SJCRH30 (cell line): ENCODE measurements at regions not wholly inside any gene's neighbourhood (a gene's known extent, or its start where the extent isn't known, plus 50 kb on each side); places are given as distances from the start of the nearest gene placed in this dataset.

Experiments
- DNase-seq, 2 experiments: peaks; one replicate each; pipeline ENCODE4 v3.0.0-alpha.2; 2015 to 2020
- H3K27ac ChIP-seq: fragments of 250-450 bp; sonication (Bioruptor Pico); 2 replicates; pipeline ENCODE4 v1.5.1; 2020; ENCODE audit warnings: mild to moderate bottlenecking, moderate library complexity
- H3K27me3 ChIP-seq: fragments of 250-450 bp; sonication (Bioruptor Pico); 2 replicates; pipeline ENCODE4 v1.5.1; 2020; ENCODE audit warnings: mild to moderate bottlenecking, moderate library complexity
- H3K36me3 ChIP-seq: fragments of 250-450 bp; sonication (Bioruptor Pico); 2 replicates; pipeline ENCODE4 v1.5.1; 2020; ENCODE audit warnings: mild to moderate bottlenecking, moderate library complexity
- H3K4me1 ChIP-seq: fragments of 250-450 bp; sonication (Bioruptor Pico); 2 replicates; pipeline ENCODE4 v1.5.1; 2020; ENCODE audit warnings: mild to moderate bottlenecking, moderate library complexity
- H3K4me3 ChIP-seq: fragments of 250-450 bp; sonication (Bioruptor Pico); 2 replicates; pipeline ENCODE4 v1.5.1; 2020; ENCODE audit warnings: mild to moderate bottlenecking, moderate library complexity
- H3K9me3 ChIP-seq: fragments of 250-450 bp; sonication (Bioruptor Pico); replicated peaks from 2 replicates; pipeline ENCODE4 v1.5.1; 2020; ENCODE audit warnings: mild to moderate bottlenecking, moderate library complexity

DNA sequence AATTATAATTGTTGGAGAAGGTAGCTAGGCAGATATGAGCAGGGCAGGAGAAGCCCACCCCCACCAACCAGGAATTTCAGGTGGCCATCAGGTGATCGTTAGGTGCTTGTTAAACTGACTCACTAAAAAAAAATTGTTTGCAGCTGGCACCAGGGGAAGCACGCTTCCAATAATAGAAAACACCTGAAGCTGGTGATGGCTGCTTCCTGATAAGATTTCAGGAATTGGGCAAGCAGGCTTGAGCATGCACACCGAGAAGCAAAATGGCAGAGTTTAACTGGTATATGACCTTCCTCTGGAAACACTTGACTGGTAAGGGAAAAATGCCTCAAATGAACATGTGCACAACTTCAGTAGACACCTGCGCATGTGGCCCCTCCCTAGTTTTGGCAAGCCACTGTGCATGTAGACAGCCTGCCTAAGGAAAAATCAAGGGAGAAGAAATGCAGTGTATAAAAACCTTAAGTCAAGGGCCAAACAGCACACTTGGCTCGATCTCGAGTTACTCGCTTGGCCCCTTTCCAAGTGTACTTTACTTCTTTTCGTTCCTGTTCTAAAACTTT lies 292.8 kb downstream of the CCDC85A start:
- no peaks in the 10 kb centered on the region; the same call in 1 of the 2 replicates for H3K27me3 ChIP-seq
- peaks cover 3% of the 10 kb centered on the region; the same call in 1 of the 2 replicates for H3K4me1 ChIP-seq
- H3K9me3 ChIP-seq = no peaks in the 10 kb centered on the region
- peak in 1 of 2 experiments; percentile 14 for DNase-seq
- no peaks in the 10 kb centered on the region; the same call in 1 of the 2 replicates for H3K36me3 ChIP-seq
- H3K4me3 ChIP-seq = no peak overlapping the region
- H3K27ac ChIP-seq = no peak overlapping the region

DNA sequence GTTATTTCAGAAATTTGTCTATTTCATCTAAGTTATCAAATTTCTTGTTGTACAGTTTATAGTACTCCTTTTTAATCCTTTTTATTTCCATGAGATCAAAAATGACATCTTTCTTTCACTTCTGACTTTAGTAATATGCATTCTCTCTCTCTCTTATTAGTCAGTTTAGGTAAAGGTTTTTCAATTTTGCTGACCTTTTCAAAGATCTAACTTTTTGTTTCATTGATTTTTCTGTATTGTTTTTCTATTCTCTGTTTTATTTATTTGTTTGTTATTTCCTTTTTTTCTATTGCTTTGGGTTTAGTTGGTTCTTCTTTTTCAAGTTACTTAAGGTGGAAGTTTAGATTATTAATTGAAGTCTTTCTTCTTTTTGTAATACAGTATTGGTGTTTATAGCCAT lies 294.2 kb downstream of the CCDC85A start:
- Histone ChIP-seq H3K36me3 (no peaks in the 10 kb centered on the region; the same call in 1 of the 2 replicates), H3K4me3 (no peak overlapping the region), H3K4me1 (peaks cover 3% of the 10 kb centered on the region; the same call in 1 of the 2 replicates), H3K27ac (no peak overlapping the region), H3K27me3 (no peaks in the 10 kb centered on the region; the same call in 1 of the 2 replicates), H3K9me3 (no peaks in the 10 kb centered on the region)
- DNase-seq = no peak

DNA sequence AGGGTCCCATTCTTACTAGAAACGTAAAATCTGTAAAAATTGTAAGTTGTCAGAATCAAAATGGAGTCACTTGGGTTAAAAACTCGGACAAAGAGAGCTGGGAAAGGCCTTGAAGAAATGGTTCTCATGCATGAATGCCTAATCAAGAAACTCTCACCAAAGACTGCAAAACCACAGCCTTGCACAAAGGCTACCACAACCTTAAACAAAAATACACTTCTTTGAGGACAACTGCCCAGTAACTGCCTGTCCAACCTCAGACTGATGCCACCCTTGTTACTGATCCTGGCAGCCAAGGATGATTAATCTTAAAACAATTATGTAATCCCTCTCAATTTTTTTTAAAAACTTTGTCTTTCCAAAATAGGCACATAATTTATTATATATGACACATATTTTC lies 299.3 kb downstream of the CCDC85A start:
- no peaks in the 10 kb centered on the region; the same call in 1 of the 2 replicates for H3K27me3 ChIP-seq
- no peak for DNase-seq
- no peak overlapping the region for H3K4me3 ChIP-seq
- no peaks in the 10 kb centered on the region for H3K4me1 ChIP-seq
- no peaks in the 10 kb centered on the region for H3K36me3 ChIP-seq
- no peaks in the 10 kb centered on the region for H3K9me3 ChIP-seq
- H3K27ac ChIP-seq = no peak overlapping the region

DNA sequence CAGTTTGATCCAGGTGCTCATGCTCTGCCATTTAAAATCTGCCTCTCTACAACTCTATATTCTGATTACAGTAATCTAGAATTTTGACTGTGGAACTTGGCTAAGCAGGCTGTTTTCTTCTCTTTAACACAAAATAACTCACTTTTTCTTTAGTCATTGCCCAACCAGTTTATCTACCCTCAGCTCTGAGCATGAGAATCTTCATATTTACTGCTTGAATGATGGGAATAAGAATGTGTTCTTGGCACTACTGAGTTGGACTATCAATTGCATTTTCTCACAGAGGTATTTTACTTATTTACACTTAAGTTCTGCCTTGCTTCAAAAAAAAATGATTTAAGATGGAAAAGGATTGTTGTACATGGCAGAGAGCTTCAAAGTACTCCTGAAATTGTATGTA lies 301.1 kb downstream of the CCDC85A start:
- Histone ChIP-seq H3K4me1 (no peaks in the 10 kb centered on the region), H3K9me3 (no peaks in the 10 kb centered on the region), H3K27ac (no peak overlapping the region), H3K4me3 (no peak overlapping the region), H3K27me3 (no peaks in the 10 kb centered on the region; the same call in none of the 2 replicates), H3K36me3 (no peaks in the 10 kb centered on the region)
- DNase-seq = no peak

DNA sequence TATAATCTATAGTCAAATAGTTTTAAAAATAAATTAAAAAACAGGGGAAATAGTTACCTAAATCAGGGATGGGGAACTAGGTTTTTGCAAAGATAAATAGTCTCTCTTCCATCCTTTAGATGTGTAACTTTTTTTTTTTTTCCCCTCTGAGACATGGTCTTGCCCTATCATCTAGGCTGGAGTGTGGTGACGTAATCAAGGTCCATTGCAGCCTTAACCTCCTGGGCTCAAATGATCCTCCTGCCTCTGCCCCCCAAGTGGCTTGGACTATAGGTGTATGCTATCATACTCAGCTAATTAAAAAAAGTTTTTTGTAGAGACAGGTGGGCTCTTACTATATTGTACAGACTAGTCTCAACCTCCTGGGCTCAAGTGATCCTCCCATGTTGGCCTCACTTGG lies 316.5 kb downstream of the CCDC85A start:
- no peaks in the 10 kb centered on the region for H3K27me3 ChIP-seq
- no peaks in the 10 kb centered on the region for H3K36me3 ChIP-seq

DNA sequence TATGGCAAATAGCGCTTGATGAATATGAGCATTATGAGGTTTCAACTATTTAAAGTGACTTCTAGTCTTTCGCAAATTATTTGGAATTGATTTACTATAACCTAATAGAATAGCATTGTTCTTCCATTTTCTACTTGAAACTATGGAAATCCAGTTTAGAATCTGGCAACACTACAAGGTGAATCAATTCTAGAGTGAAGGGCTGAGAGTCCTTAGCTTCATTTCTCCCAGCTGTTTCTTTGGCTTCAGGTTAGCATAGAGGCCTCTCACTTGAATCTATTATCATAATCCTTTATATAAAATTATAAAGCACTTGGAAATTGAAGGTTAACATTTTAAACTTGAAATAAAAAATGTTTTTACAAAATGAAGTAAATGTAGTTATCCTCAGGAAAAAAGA lies 318.8 kb downstream of the CCDC85A start:
- Histone ChIP-seq H3K27ac (no peak overlapping the region), H3K9me3 (no peaks in the 10 kb centered on the region), H3K4me1 (no peaks in the 10 kb centered on the region)

More for the DNA sequence above, 316.5 kb downstream of the CCDC85A start:
- H3K4me1 ChIP-seq = no peaks in the 10 kb centered on the region
- H3K27ac ChIP-seq = no peak overlapping the region
- H3K9me3 ChIP-seq = 0 out of 2 replicates have a peak, but pooled peaks cover 4% of the 10 kb centered on the region
- no peak overlapping the region for H3K4me3 ChIP-seq
- no peak for DNase-seq

DNA sequence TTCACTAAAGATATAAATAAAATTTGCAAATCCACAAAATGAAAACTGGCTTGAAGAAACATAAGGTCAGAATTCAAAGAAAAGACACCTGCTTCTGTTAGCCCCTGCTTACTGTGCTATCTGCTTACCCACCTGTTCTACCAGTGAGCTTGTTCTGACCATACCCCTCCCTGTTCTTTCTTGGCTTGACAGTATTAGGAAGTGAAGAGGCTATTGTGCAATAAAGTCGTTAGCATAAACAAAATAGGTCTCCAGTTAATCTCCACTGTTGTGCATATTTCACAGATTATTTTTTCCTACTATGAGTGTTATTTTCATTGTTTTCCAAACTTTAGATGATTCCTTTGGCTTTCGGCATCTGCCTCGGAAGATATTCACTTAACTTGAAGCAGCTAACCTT lies 322.1 kb downstream of the CCDC85A start:
- H3K27me3 ChIP-seq = no peaks in the 10 kb centered on the region; the same call in 1 of the 2 replicates
- H3K9me3 ChIP-seq = no peaks in the 10 kb centered on the region
- H3K4me3 ChIP-seq = no peak overlapping the region
- H3K36me3 ChIP-seq = no peaks in the 10 kb centered on the region
- DNase-seq = no peak
- no peaks in the 10 kb centered on the region for H3K4me1 ChIP-seq
- H3K27ac ChIP-seq = no peak overlapping the region

More for the DNA sequence above, 318.8 kb downstream of the CCDC85A start:
- Histone ChIP-seq H3K4me3 (no peak overlapping the region), H3K36me3 (no peaks in the 10 kb centered on the region), H3K27me3 (no peaks in the 10 kb centered on the region; the same call in 1 of the 2 replicates)
- DNase-seq = no peak

DNA sequence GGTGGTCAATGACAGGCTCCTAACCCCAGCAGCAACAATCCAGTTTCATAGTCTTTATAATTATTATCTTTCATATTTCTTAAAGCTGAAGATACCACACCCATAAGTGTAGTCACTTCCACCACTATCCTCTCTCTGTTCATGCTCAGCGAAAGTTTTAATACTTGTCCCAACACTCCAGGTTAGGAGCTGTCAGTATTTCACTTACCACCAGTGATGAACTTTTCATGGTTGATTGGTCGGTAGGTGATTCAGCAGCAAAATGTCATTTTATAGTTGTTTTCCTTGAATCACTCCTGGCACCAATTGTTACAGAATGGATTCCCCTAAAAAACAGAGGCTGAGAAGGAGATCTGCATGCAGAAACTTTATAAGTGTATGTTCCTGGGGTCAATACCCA lies 324.9 kb downstream of the CCDC85A start:
- H3K36me3 ChIP-seq = no peaks in the 10 kb centered on the region
- no peaks in the 10 kb centered on the region for H3K4me1 ChIP-seq
- no peak overlapping the region for H3K4me3 ChIP-seq
- H3K27me3 ChIP-seq = no peaks in the 10 kb centered on the region; the same call in 1 of the 2 replicates
- H3K27ac ChIP-seq = no peak overlapping the region
- DNase-seq = no peak
- H3K9me3 ChIP-seq = no peaks in the 10 kb centered on the region

DNA sequence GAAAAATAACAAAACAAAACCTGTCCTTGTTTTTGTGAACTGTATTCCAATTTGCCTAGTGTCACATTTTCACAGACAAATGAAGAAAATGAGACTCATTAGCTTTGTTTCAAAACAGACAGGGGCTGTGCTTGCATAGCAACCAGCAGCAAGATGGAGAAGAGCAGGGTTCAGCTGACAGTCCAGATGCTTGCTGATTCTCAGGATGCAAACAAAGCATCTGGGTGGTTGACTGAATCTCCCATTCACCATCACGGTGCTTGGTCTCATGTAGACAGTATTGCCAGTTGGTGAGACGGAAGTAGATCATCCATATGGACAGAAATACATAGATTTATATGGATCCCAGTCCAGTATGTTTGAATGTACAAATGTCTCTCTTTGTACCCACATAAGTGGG lies 326.8 kb downstream of the CCDC85A start:
- Histone ChIP-seq H3K27ac (no peak overlapping the region), H3K4me3 (no peak overlapping the region), H3K27me3 (no peaks in the 10 kb centered on the region; the same call in 1 of the 2 replicates), H3K36me3 (no peaks in the 10 kb centered on the region), H3K9me3 (no peaks in the 10 kb centered on the region), H3K4me1 (no peaks in the 10 kb centered on the region)
- no peak for DNase-seq

DNA sequence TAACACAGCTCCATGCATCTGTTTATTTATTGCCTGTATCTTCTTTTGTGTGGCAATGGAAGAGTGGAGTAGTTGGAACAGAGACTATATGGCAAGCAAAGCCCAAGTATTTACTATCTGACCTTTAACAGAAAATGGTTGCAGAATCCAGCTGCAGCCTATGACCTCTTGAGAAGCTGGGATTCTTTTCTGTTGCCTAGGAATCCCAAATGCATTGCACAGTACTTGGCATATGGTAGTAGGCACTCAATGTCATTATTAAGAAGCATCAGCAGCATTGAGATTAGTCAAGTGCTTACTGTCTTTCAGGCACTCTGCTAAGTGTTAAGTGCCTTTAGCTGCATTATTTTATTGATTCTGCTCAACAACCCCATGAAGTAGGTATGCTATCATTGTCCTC lies 331.6 kb downstream of the CCDC85A start:
- Histone ChIP-seq H3K36me3 (no peaks in the 10 kb centered on the region), H3K4me3 (no peak overlapping the region), H3K27ac (no peak overlapping the region), H3K27me3 (no peaks in the 10 kb centered on the region), H3K4me1 (no peaks in the 10 kb centered on the region), H3K9me3 (no peaks in the 10 kb centered on the region)
- DNase-seq = no peak

DNA sequence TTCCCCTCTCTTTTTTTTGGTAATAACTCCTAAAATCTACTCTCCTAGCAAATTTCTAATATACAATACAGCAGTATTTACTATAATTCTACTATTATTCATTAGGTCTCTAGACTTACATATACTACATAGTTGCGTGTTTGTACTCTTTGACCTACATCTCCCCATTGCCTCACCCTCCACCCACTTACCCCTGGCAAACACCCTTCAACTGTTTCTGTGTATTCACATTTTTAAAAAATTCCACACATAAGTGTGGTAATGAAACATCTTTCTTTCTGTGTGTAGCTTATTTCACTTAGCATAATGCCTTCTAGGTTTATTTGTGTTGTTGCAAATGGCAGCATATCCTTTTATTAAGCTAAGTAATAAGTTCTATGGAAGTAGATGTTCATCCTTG lies 336.0 kb downstream of the CCDC85A start:
- Histone ChIP-seq H3K4me3 (no peak overlapping the region), H3K27ac (no peak overlapping the region), H3K4me1 (peaks cover 2% of the 10 kb centered on the region), H3K36me3 (no peaks in the 10 kb centered on the region), H3K9me3 (no peaks in the 10 kb centered on the region), H3K27me3 (no peaks in the 10 kb centered on the region)
- DNase-seq = no peak

DNA sequence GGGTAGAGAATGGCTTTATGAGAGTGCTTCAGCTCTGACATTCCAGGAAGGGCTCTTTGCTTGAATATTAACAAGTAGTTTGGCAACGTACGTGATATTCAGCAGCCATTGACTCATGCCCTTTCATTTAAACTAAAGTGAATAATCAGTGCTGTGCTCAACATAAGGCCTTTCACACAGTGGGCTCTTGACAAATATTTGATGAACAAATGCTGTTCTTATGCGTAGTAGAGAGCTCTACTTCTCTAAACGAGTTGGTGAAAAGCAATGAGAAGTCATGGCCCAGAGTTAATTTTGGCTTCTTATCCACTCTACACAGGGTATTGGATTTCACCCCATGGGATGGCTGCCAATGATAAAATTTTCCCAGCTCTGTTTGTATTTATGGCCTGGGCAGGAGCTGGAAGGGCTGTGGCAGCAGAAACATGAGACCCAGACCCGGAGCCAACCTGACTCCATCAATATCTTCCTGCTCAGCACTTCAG lies 338.9 kb downstream of the CCDC85A start:
- peak; percentile 43 to 75 for DNase-seq
- H3K4me1 ChIP-seq = peaks cover 2% of the 10 kb centered on the region
- H3K9me3 ChIP-seq = no peaks in the 10 kb centered on the region
- no peak overlapping the region for H3K4me3 ChIP-seq
- H3K27me3 ChIP-seq = no peaks in the 10 kb centered on the region
- no peaks in the 10 kb centered on the region for H3K36me3 ChIP-seq
- no peak overlapping the region for H3K27ac ChIP-seq

DNA sequence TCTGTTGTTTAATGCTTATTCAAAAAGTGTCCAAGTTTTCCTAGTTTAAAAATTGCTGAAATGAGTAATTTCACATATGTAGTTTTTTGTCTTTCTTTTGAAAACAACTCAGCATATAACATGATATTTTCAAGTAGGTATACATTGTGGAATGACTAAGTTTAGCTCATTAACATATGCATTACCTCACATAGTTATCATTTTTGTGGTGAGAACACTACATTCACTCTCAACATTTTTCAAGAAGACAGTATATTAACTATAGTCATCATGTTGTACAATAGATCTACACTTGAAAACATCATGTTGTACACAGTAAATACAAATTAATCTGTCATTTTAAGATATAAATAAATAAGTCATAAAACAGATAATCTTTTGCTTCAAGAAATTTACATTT lies 340.0 kb downstream of the CCDC85A start:
- H3K36me3 ChIP-seq = no peaks in the 10 kb centered on the region
- no peak overlapping the region for H3K27ac ChIP-seq
- DNase-seq = no peak
- peaks cover 2% of the 10 kb centered on the region for H3K4me1 ChIP-seq
- H3K9me3 ChIP-seq = no peaks in the 10 kb centered on the region
- no peak overlapping the region for H3K4me3 ChIP-seq
- no peaks in the 10 kb centered on the region for H3K27me3 ChIP-seq

DNA sequence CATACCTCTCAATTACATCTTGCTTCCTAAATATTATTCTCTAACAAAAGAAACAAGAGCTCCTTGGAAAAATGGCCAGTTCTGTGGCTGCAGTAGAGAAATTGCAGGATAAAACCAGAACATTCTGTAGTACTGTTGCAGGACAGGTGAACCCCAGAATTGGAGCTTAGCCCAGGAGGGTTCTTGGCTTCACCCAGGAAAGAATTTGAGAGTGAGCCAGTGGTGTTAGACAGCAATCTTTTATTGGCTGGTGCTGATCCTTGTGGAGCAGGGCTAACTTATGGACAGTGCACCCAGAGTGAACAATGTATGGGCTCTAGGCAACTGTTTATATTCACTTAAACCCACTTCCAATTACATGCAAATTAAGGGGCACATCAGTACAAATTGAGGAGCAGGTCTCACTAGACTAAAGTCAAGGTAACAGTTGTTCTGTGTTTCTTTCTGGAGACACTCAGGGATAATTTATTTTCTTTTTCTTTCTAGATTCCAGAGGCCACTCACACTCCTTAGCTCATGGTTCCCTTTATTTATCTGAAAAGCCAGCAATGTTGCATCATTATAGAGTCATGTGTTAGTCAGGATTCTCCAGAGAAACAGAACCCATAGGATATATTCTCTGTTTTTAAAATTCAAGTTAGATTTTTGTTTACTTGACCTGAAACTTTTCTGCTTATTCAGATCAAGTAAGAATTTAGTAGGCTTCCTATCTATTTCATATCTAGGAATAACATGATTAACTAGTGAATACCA lies 348.1 kb downstream of the CCDC85A start:
- H3K27me3 ChIP-seq = no peaks in the 10 kb centered on the region
- H3K36me3 ChIP-seq = no peaks in the 10 kb centered on the region
- no peak overlapping the region for H3K4me3 ChIP-seq
- H3K4me1 ChIP-seq = no peaks in the 10 kb centered on the region
- no peak for DNase-seq
- H3K9me3 ChIP-seq = no peaks in the 10 kb centered on the region
- H3K27ac ChIP-seq = no peak overlapping the region

DNA sequence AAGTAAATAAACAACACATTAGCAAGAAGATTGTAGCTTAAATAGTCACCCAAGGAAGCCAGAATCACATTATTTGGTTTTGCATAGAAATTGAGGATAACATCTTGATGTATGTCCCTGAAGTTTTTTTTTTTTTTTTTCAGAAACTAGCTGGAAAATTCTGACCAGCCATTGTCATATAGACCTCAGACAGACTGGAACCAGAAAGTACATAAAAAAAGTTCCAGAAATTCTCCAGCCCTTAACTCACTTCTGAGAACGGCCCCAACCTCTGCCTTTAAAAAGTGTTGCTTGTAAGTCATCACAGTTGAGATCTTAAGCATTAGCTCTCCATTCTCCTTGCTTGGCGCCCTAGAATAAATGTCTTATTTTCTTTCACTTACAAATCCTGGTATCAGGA lies 350.5 kb downstream of the CCDC85A start:
- Histone ChIP-seq H3K4me3 (no peak overlapping the region), H3K36me3 (no peaks in the 10 kb centered on the region), H3K27me3 (no peaks in the 10 kb centered on the region), H3K4me1 (no peaks in the 10 kb centered on the region), H3K27ac (no peak overlapping the region), H3K9me3 (no peaks in the 10 kb centered on the region)
- DNase-seq = no peak
